ENCODE measurements at regions not wholly inside any gene's neighbourhood (a gene's known extent, or its start where the extent isn't known, plus 50 kb on each side); places are given as distances from the start of the nearest gene placed in this dataset.

GRCh38 chr6:6466967-6467761 is 121.4 kb upstream of the LY86 start:
- no peak for TF ChIP-seq CTCF (IDR thresholded peaks at IDR 0.05)
- ATAC-seq (ENCODE audit: low FRiP score) (no peak), DNase-seq (ENCODE audit: low spot score) (no peak)

- ATAC-seq (ENCODE audit: low FRiP score): peak; percentile 84
- DNase-seq (ENCODE audit: low spot score): no peak
- TF ChIP-seq CTCF (IDR thresholded peaks at IDR 0.05): no peak
These were observed 119.4 kb upstream of the LY86 start for GRCh38 chr6:6469074-6469473.

- TF ChIP-seq CTCF (IDR thresholded peaks at IDR 0.05): no peak
- DNase-seq (ENCODE audit: low spot score): no peak
- ATAC-seq (ENCODE audit: low FRiP score): no peak
These were observed 118.4 kb upstream of the LY86 start for GRCh38 chr6:6470123-6470522.

- no peak for ATAC-seq (ENCODE audit: low FRiP score)
- DNase-seq (ENCODE audit: low spot score): no peak
- no peak for TF ChIP-seq CTCF (IDR thresholded peaks at IDR 0.05)
These were observed 117.2 kb upstream of the LY86 start for GRCh38 chr6:6471276-6471675.

- no peak for TF ChIP-seq CTCF (IDR thresholded peaks at IDR 0.05)
- no peak for DNase-seq (ENCODE audit: low spot score)
- ATAC-seq (ENCODE audit: low FRiP score): no peak
These were observed 114.2 kb upstream of the LY86 start for GRCh38 chr6:6474170-6474920.

GRCh38 chr6:6479785-6480184 is 108.7 kb upstream of the LY86 start:
- ATAC-seq (ENCODE audit: low FRiP score) (no peak), DNase-seq (ENCODE audit: low spot score) (no peak)
- TF ChIP-seq CTCF (IDR thresholded peaks at IDR 0.05): no peak

GRCh38 chr6:6482256-6482655 is 106.3 kb upstream of the LY86 start:
- TF ChIP-seq CTCF (IDR thresholded peaks at IDR 0.05): no peak
- ATAC-seq (ENCODE audit: low FRiP score) (no peak), DNase-seq (ENCODE audit: low spot score) (no peak)
